ENCODE measurements at regions not wholly inside any gene's neighbourhood (a gene's known extent, or its start where the extent isn't known, plus 50 kb on each side); places are given as distances from the start of the nearest gene placed in this dataset.

- WGBS, 10 experiments, result 57 to 100% (median 90%) methylated on average over 1 of the region's 1 CpG; no CpG with 5 or more reads in 3 of the 10 experiments
- in situ Hi-C loops (cut with MboI; ENCODE audit: low pct_unique_long_range_greater_than_20kb in 2 of 9, low sequenced_read_pairs in 9 of 9, unreplicated experiment in 9 of 9), result no loop called here
These were observed 621.1 kb upstream of the MEF2C start for GRCh38 chr5:89504051-89504450.

GRCh38 chr5:89499787-89500186 lies 616.8 kb upstream of the MEF2C start:
- in situ Hi-C loops (cut with MboI; ENCODE audit: low pct_unique_long_range_greater_than_20kb in 2 of 9, low sequenced_read_pairs in 9 of 9, unreplicated experiment in 9 of 9), result no loop called here
- no peaks in the 10 kb centered on the region for H3K4me1 ChIP-seq (replicated peaks in 1 of 2)
- no peak for ATAC-seq (replicated peaks in 6 of 8)
- 33 to 94% (median 64%) methylated on average over 1 to 3 of the region's 3 CpGs for WGBS, 10 experiments
- no peak overlapping the region for H3K4me3 ChIP-seq
- no peak overlapping the region for H3K27ac ChIP-seq

More at GRCh38 chr5:89504051-89504450, 621.1 kb upstream of the MEF2C start:
- H3K4me1 ChIP-seq (replicated peaks in 1 of 2), result no peaks in the 10 kb centered on the region
- no peak overlapping the region for H3K4me3 ChIP-seq
- ATAC-seq (replicated peaks in 6 of 8), result no peak
- H3K27ac ChIP-seq, result no peak overlapping the region

- ATAC-seq (replicated peaks in 6 of 8), result peak in 1 of 8 experiments; percentile 33
- in situ Hi-C loops (cut with MboI; ENCODE audit: low pct_unique_long_range_greater_than_20kb in 2 of 9, low sequenced_read_pairs in 9 of 9, unreplicated experiment in 9 of 9), result no loop called here
- 0 to 85% (median 73%) methylated on average over 1 to 4 of the region's 4 CpGs; no CpG with 5 or more reads in 4 of the 10 experiments for WGBS, 10 experiments
- Histone ChIP-seq H3K27ac (no peak overlapping the region), H3K4me1 (replicated peaks in 1 of 2) (no peaks in the 10 kb centered on the region), H3K4me3 (no peak overlapping the region)
These were observed 615.7 kb upstream of the MEF2C start for GRCh38 chr5:89498699-89499098.

GRCh38 chr5:89493414-89493813 lies 610.4 kb upstream of the MEF2C start:
- H3K27ac ChIP-seq, result no peak overlapping the region
- H3K4me1 ChIP-seq (replicated peaks in 1 of 2), result no peaks in the 10 kb centered on the region
- peak in 2 of 8 experiments; percentile 31 to 55 for ATAC-seq (replicated peaks in 6 of 8)
- H3K4me3 ChIP-seq, result no peak overlapping the region
- in situ Hi-C loops (cut with MboI; ENCODE audit: low pct_unique_long_range_greater_than_20kb in 2 of 9, low sequenced_read_pairs in 9 of 9, unreplicated experiment in 9 of 9), result no loop called here
- 83 to 100% (median 92%) methylated on average over 1 of the region's 1 CpG; no CpG with 5 or more reads in 6 of the 10 experiments for WGBS, 10 experiments

GRCh38 chr5:89484962-89485361 lies 602.0 kb upstream of the MEF2C start:
- no peak overlapping the region for H3K27ac ChIP-seq
- no peaks in the 10 kb centered on the region for H3K4me1 ChIP-seq (replicated peaks in 1 of 2)
- 41 to 100% (median 100%) methylated on average over 1 of the region's 1 CpG; no CpG with 5 or more reads in 2 of the 10 experiments for WGBS, 10 experiments
- no peak for ATAC-seq (replicated peaks in 6 of 8)
- no peak overlapping the region for H3K4me3 ChIP-seq
- in situ Hi-C loops (cut with MboI; ENCODE audit: low pct_unique_long_range_greater_than_20kb in 2 of 9, low sequenced_read_pairs in 9 of 9, unreplicated experiment in 9 of 9), result no loop called here

- Histone ChIP-seq H3K4me3 (no peak overlapping the region), H3K4me1 (replicated peaks in 1 of 2) (peaks cover 4% of the 10 kb centered on the region in 2 donors), H3K27ac (no peak overlapping the region)
- ATAC-seq (replicated peaks in 6 of 8), result no peak
- WGBS, 10 experiments, result 71 to 100% (median 94%) methylated on average over 1 of the region's 1 CpG; no CpG with 5 or more reads in 4 of the 10 experiments
- in situ Hi-C loops (cut with MboI; ENCODE audit: low pct_unique_long_range_greater_than_20kb in 2 of 9, low sequenced_read_pairs in 9 of 9, unreplicated experiment in 9 of 9), result no loop called here
These were observed 597.5 kb upstream of the MEF2C start for GRCh38 chr5:89480406-89481007.

GRCh38 chr5:89478851-89479250 lies 595.9 kb upstream of the MEF2C start:
- Histone ChIP-seq H3K27ac (no peak overlapping the region), H3K4me3 (no peak overlapping the region), H3K4me1 (replicated peaks in 1 of 2) (peaks cover 4% of the 10 kb centered on the region in 2 donors)
- WGBS, 10 experiments, result 71 to 100% (median 86%) methylated on average over 1 of the region's 1 CpG; no CpG with 5 or more reads in 3 of the 10 experiments
- no peak for ATAC-seq (replicated peaks in 6 of 8)
- in situ Hi-C loops (cut with MboI; ENCODE audit: low pct_unique_long_range_greater_than_20kb in 2 of 9, low sequenced_read_pairs in 9 of 9, unreplicated experiment in 9 of 9), result no loop called here

GRCh38 chr5:89473196-89473595 lies 590.2 kb upstream of the MEF2C start:
- Histone ChIP-seq H3K4me1 (replicated peaks in 1 of 2) (no peaks in the 10 kb centered on the region), H3K27ac (no peak overlapping the region), H3K4me3 (no peak overlapping the region)
- 43 to 100% (median 81%) methylated on average over 1 to 3 of the region's 3 CpGs; no CpG with 5 or more reads in 1 of the 10 experiments for WGBS, 10 experiments
- in situ Hi-C loops (cut with MboI; ENCODE audit: low pct_unique_long_range_greater_than_20kb in 2 of 9, low sequenced_read_pairs in 9 of 9, unreplicated experiment in 9 of 9), result no loop called here
- ATAC-seq (replicated peaks in 6 of 8), result peak in 1 of 8 experiments; percentile 49

- H3K4me1 ChIP-seq (replicated peaks in 1 of 2), result no peaks in the 10 kb centered on the region
- 0 to 92% (median 65%) methylated on average over 1 of the region's 1 CpG; no CpG with 5 or more reads in 2 of the 10 experiments for WGBS, 10 experiments
- no peak overlapping the region for H3K4me3 ChIP-seq
- H3K27ac ChIP-seq, result no peak overlapping the region
- ATAC-seq (replicated peaks in 6 of 8), result no peak
- in situ Hi-C loops (cut with MboI; ENCODE audit: low pct_unique_long_range_greater_than_20kb in 2 of 9, low sequenced_read_pairs in 9 of 9, unreplicated experiment in 9 of 9), result no loop called here
These were observed 588.6 kb upstream of the MEF2C start for GRCh38 chr5:89471541-89471940.

GRCh38 chr5:89471115-89471514 lies 588.1 kb upstream of the MEF2C start:
- no peak overlapping the region for H3K4me3 ChIP-seq
- no peak for ATAC-seq (replicated peaks in 6 of 8)
- no peak overlapping the region for H3K27ac ChIP-seq
- in situ Hi-C loops (cut with MboI; ENCODE audit: low pct_unique_long_range_greater_than_20kb in 2 of 9, low sequenced_read_pairs in 9 of 9, unreplicated experiment in 9 of 9), result no loop called here
- no peaks in the 10 kb centered on the region for H3K4me1 ChIP-seq (replicated peaks in 1 of 2)

GRCh38 chr5:89470658-89471057 lies 587.7 kb upstream of the MEF2C start:
- no peak for ATAC-seq (replicated peaks in 6 of 8)
- Histone ChIP-seq H3K4me3 (no peak overlapping the region), H3K27ac (no peak overlapping the region), H3K4me1 (replicated peaks in 1 of 2) (no peaks in the 10 kb centered on the region)
- WGBS, 10 experiments, result 0 to 100% (median 71%) methylated on average over 1 of the region's 1 CpG; no CpG with 5 or more reads in 3 of the 10 experiments
- in situ Hi-C loops (cut with MboI; ENCODE audit: low pct_unique_long_range_greater_than_20kb in 2 of 9, low sequenced_read_pairs in 9 of 9, unreplicated experiment in 9 of 9), result no loop called here

- no peak overlapping the region for H3K4me3 ChIP-seq
- no peak overlapping the region for H3K27ac ChIP-seq
- in situ Hi-C loops (cut with MboI; ENCODE audit: low pct_unique_long_range_greater_than_20kb in 2 of 9, low sequenced_read_pairs in 9 of 9, unreplicated experiment in 9 of 9), result no loop called here
- ATAC-seq (replicated peaks in 6 of 8), result peak in 1 of 8 experiments; percentile 32
- WGBS, 10 experiments, result 20 to 100% (median 100%) methylated on average over 1 of the region's 1 CpG; no CpG with 5 or more reads in 2 of the 10 experiments
- peaks cover 0 to 4% of the 10 kb centered on the region in 2 donors for H3K4me1 ChIP-seq (replicated peaks in 1 of 2)
These were observed 575.3 kb upstream of the MEF2C start for GRCh38 chr5:89458332-89458656.

- Histone ChIP-seq H3K4me3 (no peak overlapping the region), H3K27ac (no peak overlapping the region), H3K4me1 (replicated peaks in 1 of 2) (peaks cover 0 to 4% of the 10 kb centered on the region in 2 donors)
- WGBS, 10 experiments, result 0 to 100% (median 81%) methylated on average over 2 to 5 of the region's 6 CpGs; no CpG with 5 or more reads in 1 of the 10 experiments
- in situ Hi-C loops (cut with MboI; ENCODE audit: low pct_unique_long_range_greater_than_20kb in 2 of 9, low sequenced_read_pairs in 9 of 9, unreplicated experiment in 9 of 9), result no loop called here
- ATAC-seq (replicated peaks in 6 of 8), result peak in 5 of 8 experiments; percentile 32 to 95 (median 78)
These were observed 574.7 kb upstream of the MEF2C start for GRCh38 chr5:89457411-89458331.
